ENCODE measurements at regions not wholly inside any gene's neighbourhood (a gene's known extent, or its start where the extent isn't known, plus 50 kb on each side); places are given as distances from the start of the nearest gene placed in this dataset.

- TF ChIP-seq EZH2 (IDR thresholded peaks at IDR 0.05; ENCODE audit: low read length, unreplicated experiment) = no peak
- TF ChIP-seq CTCF (conservative IDR thresholded peaks at IDR 0.05; ENCODE audit: low read depth, low read length) = no peak
- no peak for TF ChIP-seq EZH2phosphoT487 (IDR thresholded peaks at IDR 0.05; ENCODE audit: borderline replicate concordance, low read length)
Observed at GRCh38 chr12:24645254-24645653, 303.6 kb downstream of the BCAT1 start.

Measured in PC-3 (cell line).